Ovary (tissue), 7 donors: ENCODE measurements at regions not wholly inside any gene's neighbourhood (a gene's known extent, or its start where the extent isn't known, plus 50 kb on each side); places are given as distances from the start of the nearest gene placed in this dataset.

Source experiments
- DNase-seq, 5 donors: peaks; one replicate each; pipeline ENCODE4 v3.0.0-alpha.2; 2019 to 2020
- H3K27ac ChIP-seq, 2 donors: fragments of 200-600 bp; one replicate each; pipeline versions ENCODE4 v1.5.1 to v1.8.0; 2019 to 2022
- H3K27me3 ChIP-seq: fragments of 200-600 bp; one replicate; pipeline ENCODE4 v1.8.0; 2022
- H3K36me3 ChIP-seq: fragments of 200-600 bp; sonication (generic); one replicate; pipeline ENCODE4 v1.5.1; 2019
- H3K4me1 ChIP-seq: one replicate; pipeline ENCODE4 v1.8.1; 2013; ENCODE audit warnings: mild to moderate bottlenecking, moderate library complexity; ENCODE audit not compliant: insufficient read depth
- H3K4me3 ChIP-seq: fragments of 200-600 bp; sonication (generic); one replicate; pipeline ENCODE4 v1.5.1; 2017
- H3K9me3 ChIP-seq, 2 donors: fragments of 200-600 bp in 1 of 2; sonication (generic) in 1 of 2; one replicate each; pipeline versions ENCODE4 v1.5.1 to v1.8.1; 2013 to 2019; ENCODE audit warnings: mild to moderate bottlenecking in 1 of 2, moderate library complexity in 1 of 2
- CTCF ChIP-seq, 3 donors: fragments of 450-650 bp in 2 of 3; fragments of 200-600 bp in 1 of 3; IDR thresholded peaks; one replicate each; pipeline versions ENCODE4 v1.5.1 to v1.8.0; 2016 to 2022; ENCODE audit warnings: antibody characterized with exemption in 3 of 3, mild to moderate bottlenecking in 1 of 3
- EP300 ChIP-seq: sonication (generic); formaldehyde crosslinking; IDR thresholded peaks from one replicate; pipeline ENCODE4 v1.6.1; 2017; ENCODE audit warnings: antibody characterized with exemption
- POLR2A ChIP-seq: fragments of 450-650 bp; IDR thresholded peaks from one replicate; pipeline ENCODE4 v1.6.1; 2017; ENCODE audit warnings: antibody characterized with exemption, mild to moderate bottlenecking, moderate library complexity
- WGBS, 3 donors: extraction: QIAGEN DNeasy Blood & Tissue Kit in 1 of 3; methylation state at CpG; one replicate each; pipeline versions ENCODE4 v1.1.5 to v1.1.7; 2013 to 2017; 5-methylcytosine and 5-hydroxymethylcytosine counted together
- intact Hi-C, 4 donors: fragments of 100-400 bp; cut with DNase I; formaldehyde crosslinking; loops; one replicate each; pipeline versions ENCODE4 v1.11.0 to v1.15.1; 2022 to 2023
- donor health status: DM: no; HTN: no; CAD: no; lungs with moderate emphysema.
- donor health status: DM: no; HTN: no; CAD: no.
- donor health status: Bipolar disorder and iron deficiency.
- donor health status: DM: no; HTN: no; CAD: no.
- donor health status: DM: yes; HTN: yes; CAD: no.

DNA sequence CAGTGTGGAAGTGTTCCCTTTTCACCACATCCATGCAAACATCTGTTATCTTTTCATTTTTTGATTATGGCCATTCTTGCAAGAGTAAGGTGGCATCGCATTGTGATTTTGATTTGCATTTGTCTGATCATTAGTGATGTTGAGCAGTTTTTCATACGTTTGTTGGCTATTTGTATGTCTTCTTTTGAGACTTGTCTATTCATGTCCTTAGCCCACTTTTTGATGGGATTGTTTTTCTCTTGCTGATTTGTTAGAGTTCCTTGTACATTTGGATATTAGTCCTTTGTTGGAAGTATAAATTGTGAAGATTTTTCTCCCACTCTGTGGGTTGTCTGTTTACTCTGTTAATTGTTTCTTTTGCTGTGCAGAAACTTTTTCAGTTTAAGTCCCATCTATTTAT lies 244.5 kb upstream of the PRICKLE1 start:
- DNase-seq: no peak
- Histone ChIP-seq H3K27me3 (no peaks in the 10 kb centered on the region), H3K27ac (no peak overlapping the region), H3K4me3 (no peak overlapping the region), H3K36me3 (no peaks in the 10 kb centered on the region), H3K9me3 (no peaks in the 10 kb centered on the region), H3K4me1 (no peaks in the 10 kb centered on the region)
- WGBS, 3 donors: 95 to 96% (median 96%) methylated on average over 2 of the region's 2 CpGs
- TF ChIP-seq CTCF (IDR thresholded peaks at IDR 0.05) (no peak), EP300 (no peak), POLR2A (no peak)
- intact Hi-C loops: no loop called here

GRCh38 chr12:42828836-42829235 lies 239.3 kb upstream of the PRICKLE1 start:
- no peaks in the 10 kb centered on the region for H3K36me3 ChIP-seq
- WGBS, 3 donors: 88 to 92% (median 90%) methylated on average over 4 of the region's 4 CpGs
- no peak for TF ChIP-seq EP300
- no peak for TF ChIP-seq CTCF (IDR thresholded peaks at IDR 0.05)
- no peak for TF ChIP-seq POLR2A
- no peak overlapping the region for H3K27ac ChIP-seq
- H3K27me3 ChIP-seq: no peaks in the 10 kb centered on the region
- H3K4me3 ChIP-seq: no peak overlapping the region
- no peaks in the 10 kb centered on the region for H3K9me3 ChIP-seq
- DNase-seq: no peak
- intact Hi-C loops: no loop called here
- H3K4me1 ChIP-seq: no peaks in the 10 kb centered on the region

DNA sequence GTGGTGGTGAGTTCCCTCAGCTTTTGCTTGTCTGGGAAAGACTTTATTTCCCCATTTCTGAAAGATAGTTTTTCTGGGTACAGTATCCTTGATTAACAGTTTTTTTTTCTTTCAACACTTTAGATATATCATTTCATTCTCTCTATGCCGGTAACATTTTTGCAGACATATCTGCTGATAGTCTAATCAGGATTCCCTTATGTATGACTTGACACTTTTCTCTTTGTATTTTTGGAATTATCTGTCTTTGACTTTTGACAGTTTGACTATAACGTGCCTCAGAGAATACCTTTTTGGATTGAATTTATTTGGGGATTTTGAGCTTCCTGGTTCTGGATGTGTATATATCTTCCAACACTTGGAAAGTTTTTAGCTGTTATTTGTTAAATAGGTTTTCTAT lies 234.8 kb upstream of the PRICKLE1 start:
- DNase-seq: no peak
- TF ChIP-seq EP300 (no peak), CTCF (IDR thresholded peaks at IDR 0.05) (no peak), POLR2A (no peak)
- Histone ChIP-seq H3K4me3 (no peak overlapping the region), H3K36me3 (no peaks in the 10 kb centered on the region), H3K27me3 (no peaks in the 10 kb centered on the region), H3K27ac (no peak overlapping the region), H3K4me1 (no peaks in the 10 kb centered on the region), H3K9me3 (no peaks in the 10 kb centered on the region)
- WGBS, 3 donors: 93 to 96% (median 95%) methylated on average over 2 of the region's 2 CpGs
- intact Hi-C loops: no loop called here

GRCh38 chr12:42823679-42824078 lies 234.1 kb upstream of the PRICKLE1 start:
- Histone ChIP-seq H3K4me1 (no peaks in the 10 kb centered on the region), H3K36me3 (no peaks in the 10 kb centered on the region), H3K27me3 (no peaks in the 10 kb centered on the region), H3K4me3 (no peak overlapping the region), H3K9me3 (no peaks in the 10 kb centered on the region), H3K27ac (no peak overlapping the region)
- intact Hi-C loops: no loop called here
- DNase-seq: no peak
- TF ChIP-seq CTCF (IDR thresholded peaks at IDR 0.05): no peak
- TF ChIP-seq EP300: no peak
- TF ChIP-seq POLR2A: no peak

DNA sequence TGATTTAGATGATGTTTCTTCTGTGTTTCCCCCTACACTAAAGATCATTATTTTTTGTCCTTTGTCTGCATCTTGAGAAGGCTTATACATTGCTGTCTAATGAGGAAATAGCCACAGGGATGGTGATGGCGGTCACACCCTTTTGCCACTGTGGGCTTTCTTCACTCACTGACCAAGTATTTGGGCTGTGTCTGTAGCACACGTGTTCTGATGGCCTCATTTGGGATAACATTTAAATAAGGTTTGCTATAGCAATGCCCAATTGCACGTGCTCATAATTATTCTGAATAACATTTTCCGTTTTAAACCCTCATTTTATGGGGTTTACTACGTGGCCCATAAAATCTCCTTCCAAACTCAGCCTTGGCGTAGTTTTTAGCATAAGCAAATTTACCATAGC lies 230.3 kb upstream of the PRICKLE1 start:
- intact Hi-C loops: no loop called here
- DNase-seq: no peak
- TF ChIP-seq POLR2A: no peak
- no peak for TF ChIP-seq CTCF (IDR thresholded peaks at IDR 0.05)
- no peak for TF ChIP-seq EP300
- Histone ChIP-seq H3K27ac (no peak overlapping the region), H3K4me1 (no peaks in the 10 kb centered on the region), H3K9me3 (no peaks in the 10 kb centered on the region), H3K4me3 (no peak overlapping the region), H3K27me3 (no peaks in the 10 kb centered on the region), H3K36me3 (no peaks in the 10 kb centered on the region)
- WGBS, 3 donors: 70 to 82% (median 72%) methylated on average over 6 of the region's 6 CpGs
